Gastrocnemius medialis (tissue), 4 donors: ENCODE measurements at regions not wholly inside any gene's neighbourhood (a gene's known extent, or its start where the extent isn't known, plus 50 kb on each side); places are given as distances from the start of the nearest gene placed in this dataset.

ENCODE experiments used
- POLR2A ChIP-seq, 2 donors: fragments of 450-650 bp; IDR thresholded peaks; one replicate each; pipeline ENCODE4 v1.6.1; 2017; ENCODE audit warnings: antibody characterized with exemption in 2 of 2, mild to moderate bottlenecking in 2 of 2, moderate library complexity in 2 of 2
- TF ChIP-seq, protein P1 (sequence below), 5 experiments: fragments of 450-650 bp in 3 of 5; fragments of 200-600 bp in 2 of 5; sonication (generic) in 2 of 5; IDR thresholded peaks in 4 of 5; conservative IDR thresholded peaks in 1 of 5; 1 replicate in 4 of 5; 2 replicates in 1 of 5; pipeline ENCODE4 v1.5.1; 2016 to 2019; ENCODE audit warnings: antibody characterized with exemption in 5 of 5, mild to moderate bottlenecking in 3 of 5, moderate library complexity in 3 of 5

DNA sequence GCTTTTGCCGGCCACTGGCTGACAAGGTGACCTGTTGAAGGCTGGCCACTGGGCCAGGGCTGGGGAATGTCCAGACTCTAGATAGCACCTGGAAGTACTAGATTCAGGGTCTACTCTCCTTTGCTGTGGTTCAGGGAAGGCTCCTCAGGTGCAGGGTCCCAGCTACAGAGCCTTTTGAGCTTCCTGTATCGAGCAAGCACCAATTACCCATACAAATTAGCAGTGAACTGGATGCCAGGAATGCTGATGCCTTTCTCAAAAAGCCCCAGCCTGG lies 213.4 kb downstream of the CYP26B1 start:
- TF ChIP-seq, protein P1, sequence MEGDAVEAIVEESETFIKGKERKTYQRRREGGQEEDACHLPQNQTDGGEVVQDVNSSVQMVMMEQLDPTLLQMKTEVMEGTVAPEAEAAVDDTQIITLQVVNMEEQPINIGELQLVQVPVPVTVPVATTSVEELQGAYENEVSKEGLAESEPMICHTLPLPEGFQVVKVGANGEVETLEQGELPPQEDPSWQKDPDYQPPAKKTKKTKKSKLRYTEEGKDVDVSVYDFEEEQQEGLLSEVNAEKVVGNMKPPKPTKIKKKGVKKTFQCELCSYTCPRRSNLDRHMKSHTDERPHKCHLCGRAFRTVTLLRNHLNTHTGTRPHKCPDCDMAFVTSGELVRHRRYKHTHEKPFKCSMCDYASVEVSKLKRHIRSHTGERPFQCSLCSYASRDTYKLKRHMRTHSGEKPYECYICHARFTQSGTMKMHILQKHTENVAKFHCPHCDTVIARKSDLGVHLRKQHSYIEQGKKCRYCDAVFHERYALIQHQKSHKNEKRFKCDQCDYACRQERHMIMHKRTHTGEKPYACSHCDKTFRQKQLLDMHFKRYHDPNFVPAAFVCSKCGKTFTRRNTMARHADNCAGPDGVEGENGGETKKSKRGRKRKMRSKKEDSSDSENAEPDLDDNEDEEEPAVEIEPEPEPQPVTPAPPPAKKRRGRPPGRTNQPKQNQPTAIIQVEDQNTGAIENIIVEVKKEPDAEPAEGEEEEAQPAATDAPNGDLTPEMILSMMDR (IDR thresholded peaks at IDR 0.05 in 4 of 5, conservative IDR thresholded peaks at IDR 0.05 in 1 of 5), result no peak
- no peak for TF ChIP-seq POLR2A (IDR thresholded peaks at IDR 0.05)
